HepG2 (cell line): ENCODE measurements at regions not wholly inside any gene's neighbourhood (a gene's known extent, or its start where the extent isn't known, plus 50 kb on each side); places are given as distances from the start of the nearest gene placed in this dataset.

Experiments
- ATAC-seq: fragments of 200-7000 bp; cut with Tn5 transposase; 3 replicates; pipeline ENCODE4 v1.9.1; 2020; ENCODE audit warnings: mild to moderate bottlenecking, moderate library complexity
- BruUV-seq: library from RNA; stranded (reverse); fragments of 400-500 nt; replicated peaks from 2 replicates; lab custom pipeline; 2021; lab: Mats Ljungman, UMichigan
- CTCF ChIA-PET: fragments of 300-600 bp; formaldehyde crosslinking; extraction: SDS; loops from one replicate; lab custom pipeline; 2021; ENCODE audit warnings: low total read pairs, inconsistent platforms, low intra/inter-chr PET ratio; lab: Yijun Ruan, JAX
- POLR2A ChIA-PET: fragments of 350-600 bp; sonication (Branson Sonifier 250); formaldehyde crosslinking; loops from one replicate; lab custom pipeline; 2020; ENCODE audit warnings: antibody characterized with exemption, inconsistent platforms; lab: Yijun Ruan, JAX
- DNase-seq: peaks from one replicate; pipeline ENCODE4 v3.0.0-alpha.2; 2015; ENCODE audit warnings: low spot score
- FAIRE-seq: peaks from 3 replicates; lab custom pipeline; 2011; peaks lifted over from hg19 to GRCh38; lab: Jason Lieb, UNC
- H2AFZ ChIP-seq: one replicate; pipeline ENCODE4 v1.6.1; 2011; ENCODE audit warnings: low read length, inconsistent platforms
- H3K27ac ChIP-seq: fragments of 300-600 bp; 3 replicates; pipeline ENCODE4 v1.8.0; 2011; ENCODE audit warnings: mixed run types, mild to moderate bottlenecking, mixed read lengths, low read length, inconsistent platforms; ENCODE audit not compliant: insufficient read depth; ENCODE audit errors: extremely low read length
- H3K27me3 ChIP-seq, 2 experiments: fragments of 200-600 bp in 1 of 2; 2 replicates in 1 of 2; 3 replicates in 1 of 2; pipeline versions ENCODE4 v1.6.0 to v1.8.0; 2011; ENCODE audit warnings: low read length in 2 of 2, mild to moderate bottlenecking in 2 of 2, moderate library complexity in 2 of 2, inconsistent platforms in 1 of 2; ENCODE audit not compliant: insufficient read depth in 2 of 2, control insufficient read depth in 1 of 2
- H3K36me3 ChIP-seq, 2 experiments: fragments of 200-600 bp in 1 of 2; replicated peaks in 1 of 2; 2 replicates in 1 of 2; 3 replicates in 1 of 2; pipeline versions ENCODE4 v1.5.1 to v1.8.0; 2011; ENCODE audit warnings: low read length in 2 of 2, inconsistent platforms in 1 of 2; ENCODE audit not compliant: insufficient read depth in 2 of 2, control insufficient read depth in 1 of 2
- H3K4me1 ChIP-seq: 2 replicates; pipeline ENCODE4 v1.5.1; 2012; ENCODE audit warnings: low read length, inconsistent platforms; ENCODE audit not compliant: insufficient read depth
- H3K4me2 ChIP-seq: 2 replicates; pipeline ENCODE4 v1.6.0; 2011; ENCODE audit warnings: low read depth, low read length, inconsistent platforms
- H3K4me3 ChIP-seq, 3 experiments: fragments of 200-600 bp in 1 of 3; sonication (generic), shearing (Covaris generic) in 1 of 3; replicated peaks in 1 of 3; 2 replicates each; pipeline ENCODE4 v1.5.1; 2011 to 2016; ENCODE audit warnings: low read length in 3 of 3, inconsistent platforms in 2 of 3, low read depth in 2 of 3, mild to moderate bottlenecking in 2 of 3, control low read depth in 1 of 3, mixed read lengths in 1 of 3; ENCODE audit not compliant: insufficient read depth in 1 of 3
- H3K79me2 ChIP-seq: one replicate; pipeline ENCODE4 v1.6.1; 2011; ENCODE audit warnings: low read length, inconsistent platforms; ENCODE audit not compliant: insufficient read depth
- H3K9ac ChIP-seq: 2 replicates; pipeline ENCODE4 v1.6.0; 2011; ENCODE audit warnings: mild to moderate bottlenecking, low read depth, low read length, inconsistent platforms; ENCODE audit not compliant: insufficient read depth
- H3K9me3 ChIP-seq: 2 replicates; pipeline ENCODE4 v1.5.1; 2012; ENCODE audit warnings: mild to moderate bottlenecking, low read length
- H4K20me1 ChIP-seq: 2 replicates; pipeline ENCODE4 v1.6.0; 2011; ENCODE audit warnings: inconsistent platforms, mild to moderate bottlenecking, low read length, moderate library complexity; ENCODE audit not compliant: insufficient read depth
- DNMT3B ChIP-seq: conservative IDR thresholded peaks from 2 replicates; pipeline ENCODE4 v1.6.1; 2016; ENCODE audit warnings: missing biosample characterization, control low read depth
- EHMT2 ChIP-seq: fragments of 200-600 bp; sonication (generic); IDR thresholded peaks from 2 replicates; pipeline ENCODE4 v1.7.0; 2017; ENCODE audit warnings: antibody characterized with exemption, low read depth, low read length, borderline replicate concordance
- GRHL1 ChIP-seq: sonication (generic); formaldehyde crosslinking; conservative IDR thresholded peaks from 2 replicates; pipeline ENCODE4 v1.8.0; 2022; ENCODE audit warnings: missing genetic modification reagents
- PTBP1 ChIP-seq: fragments of 200-400 bp; formaldehyde crosslinking; IDR thresholded peaks from 2 replicates; pipeline ENCODE4 v1.6.1; 2018; ENCODE audit warnings: low read length, low read depth; ENCODE audit not compliant: poor library complexity, severe bottlenecking
- ZNF331 ChIP-seq: sonication (generic); formaldehyde crosslinking; IDR thresholded peaks from 2 replicates; pipeline ENCODE4 v1.4.0; 2020; ENCODE audit warnings: missing genetic modification reagents
- ZNF414 ChIP-seq: sonication (generic); formaldehyde crosslinking; IDR thresholded peaks from 2 replicates; pipeline ENCODE4 v1.5.0; 2020; ENCODE audit warnings: missing genetic modification reagents
- ZNF512 ChIP-seq: sonication (generic); formaldehyde crosslinking; IDR thresholded peaks from 2 replicates; pipeline ENCODE4 v1.4.0; 2020; ENCODE audit warnings: mild to moderate bottlenecking, missing genetic modification reagents
- ZNF574 ChIP-seq: sonication (generic); formaldehyde crosslinking; IDR thresholded peaks from 2 replicates; pipeline ENCODE4 v1.4.0; 2020; ENCODE audit warnings: missing genetic modification reagents
- WGBS: methylation state at CpG from one replicate; pipeline ENCODE4 v1.1.6; 2017; ENCODE audit warnings: low lambda C conversion rate; 5-methylcytosine and 5-hydroxymethylcytosine counted together
- in situ Hi-C: cut with HindIII; loops from 2 replicates; pipeline ENCODE4 v1.10.0; 2017; ENCODE audit warnings: low pct_unique_long_range_greater_than_20kb; ENCODE audit not compliant: extremely low pct_ligation_motif_present
- intact Hi-C: fragments of 100-400 bp; cut with micrococcal nuclease; formaldehyde crosslinking; loops from one replicate; pipeline ENCODE4 v1.10.0; 2022; ENCODE audit not compliant: unreplicated experiment

GRCh38 chr6:18634912-18635311 lies 247.8 kb downstream of the RNF144B start:
- ATAC-seq = no peak

More at GRCh38 chr6:18634912-18635311, 247.8 kb downstream of the RNF144B start:
- FAIRE-seq (no peak), DNase-seq (no peak)
- Histone ChIP-seq H2AFZ (no peak overlapping the region), H3K4me2 (no peak overlapping the region), H3K79me2 (no peaks in the 10 kb centered on the region), H4K20me1 (no peaks in the 10 kb centered on the region), H3K36me3 (no peaks in the 10 kb centered on the region), H3K27me3 (no peaks in the 10 kb centered on the region), H3K27ac (no peak overlapping the region), H3K4me3 (no peak overlapping the region), H3K9me3 (no peaks in the 10 kb centered on the region), H3K4me1 (no peaks in the 10 kb centered on the region), H3K9ac (no peak overlapping the region)
- in situ Hi-C loops (no loop called here), intact Hi-C loops (no loop called here)
- CTCF ChIA-PET = no interaction called here
- no peak for TF ChIP-seq ZNF414 (CRISPR knock-in tag)
- no peak for TF ChIP-seq ZNF512 (CRISPR knock-in tag)
- TF ChIP-seq PTBP1 = no peak
- TF ChIP-seq ZNF574 (CRISPR knock-in tag) = no peak
- no peak for TF ChIP-seq ZNF331 (CRISPR knock-in tag)
- TF ChIP-seq DNMT3B = no peak
- TF ChIP-seq EHMT2 = no peak
- no peak for TF ChIP-seq GRHL1 (CRISPR knock-in tag)
- BruUV-seq = no TSS peak
- 35% methylated on average over 6 of the region's 6 CpGs for WGBS
- POLR2A ChIA-PET = no interaction called here
